Lung microvascular endothelial cell (primary cell): ENCODE measurements at regions not wholly inside any gene's neighbourhood (a gene's known extent, or its start where the extent isn't known, plus 50 kb on each side); places are given as distances from the start of the nearest gene placed in this dataset.

Experiments
- DNase-seq, 2 donors: peaks; one replicate each; pipeline versions ENCODE4 v3.0.0 to v3.0.0-alpha.2; 2010; ENCODE audit warnings: low read depth in 2 of 2

DNA sequence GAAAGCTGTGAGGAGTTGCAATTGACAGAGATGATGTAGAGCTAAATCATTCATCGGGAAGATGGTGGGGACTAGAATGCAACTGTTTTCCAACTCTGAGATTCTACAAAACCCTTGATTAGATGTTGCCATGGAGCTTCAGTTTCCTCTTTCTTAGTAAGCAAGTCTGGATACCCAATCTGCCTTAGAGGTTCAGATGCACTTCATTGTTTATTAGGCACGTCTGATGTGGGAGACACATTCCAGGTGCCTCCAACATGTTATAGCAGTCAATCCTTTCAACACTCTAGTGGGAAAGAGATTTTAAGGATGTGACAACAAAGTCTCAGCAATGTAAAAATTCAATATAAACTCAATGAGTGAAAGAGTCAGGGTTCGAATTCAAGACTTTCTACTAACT lies 291.3 kb upstream of the PHYHIPL start:
- DNase-seq = no peak

DNA sequence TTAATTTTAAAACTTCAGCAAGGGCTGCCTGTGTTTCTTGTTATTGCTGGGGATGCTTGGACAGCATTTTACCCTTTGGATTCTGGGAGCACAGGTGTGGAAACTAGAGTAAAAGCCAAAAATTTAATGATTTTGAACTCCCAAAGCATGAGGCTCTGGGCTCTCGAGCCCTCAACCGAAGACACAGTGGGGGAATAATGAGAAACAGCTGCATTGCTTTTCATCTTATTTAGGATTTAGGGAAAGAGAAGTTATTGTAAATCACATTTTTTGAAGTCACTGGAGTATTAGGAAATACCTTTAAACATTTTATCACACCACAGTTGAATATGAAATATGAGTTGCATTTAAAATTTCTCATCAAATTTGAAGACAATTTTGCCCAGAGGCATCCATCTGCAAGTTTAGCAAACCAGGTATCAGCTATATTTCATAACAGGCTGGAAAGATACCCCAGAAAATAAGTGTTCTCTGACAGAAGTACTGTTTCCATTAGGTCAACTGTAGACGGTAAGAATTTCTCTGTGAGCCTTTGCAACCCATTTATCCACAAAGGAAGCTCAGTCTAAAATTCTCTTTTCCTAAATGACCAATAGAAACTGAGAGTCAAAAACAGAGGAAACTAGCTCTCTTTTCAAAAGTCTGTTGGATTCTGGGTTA lies 290.6 kb upstream of the PHYHIPL start:
- no peak for DNase-seq

DNA sequence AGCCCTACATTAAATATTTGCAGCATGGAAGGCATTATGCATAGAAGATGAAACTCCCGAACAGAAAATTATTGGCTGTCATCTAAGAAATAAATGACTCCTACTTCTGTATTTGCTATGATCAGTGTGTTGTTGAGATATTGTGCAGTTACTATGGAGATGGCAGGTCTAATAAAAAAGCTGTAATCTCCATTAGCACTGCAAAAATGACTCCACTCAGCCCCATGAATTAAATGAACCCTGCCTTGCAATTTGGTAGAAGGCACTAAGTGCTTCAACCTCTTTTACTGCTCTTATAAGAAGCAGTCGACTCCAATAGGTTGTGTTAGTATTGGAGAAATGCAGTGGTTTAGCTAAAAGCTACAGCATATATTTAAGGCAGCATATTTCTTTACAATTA lies 290.0 kb upstream of the PHYHIPL start:
- no peak for DNase-seq

DNA sequence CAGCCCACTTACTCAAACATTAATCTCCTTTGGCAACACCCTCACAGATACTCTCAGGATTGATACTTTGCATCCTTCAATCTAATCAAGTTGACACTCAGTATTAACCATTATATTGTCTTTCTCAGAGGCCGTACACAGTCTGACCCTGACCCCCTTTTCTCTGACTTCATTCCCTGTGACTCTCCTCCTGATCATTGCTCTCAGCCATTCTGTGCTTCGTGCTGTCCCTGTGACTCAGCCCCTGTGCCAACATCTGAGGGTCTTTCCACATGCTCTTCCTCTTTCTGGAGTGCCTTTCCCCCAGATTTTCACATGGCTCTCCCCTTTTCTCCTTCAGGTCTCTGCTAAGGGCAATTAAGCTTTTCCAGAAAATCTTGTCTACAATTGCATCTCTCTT lies 289.0 kb upstream of the PHYHIPL start:
- no peak for DNase-seq

DNA sequence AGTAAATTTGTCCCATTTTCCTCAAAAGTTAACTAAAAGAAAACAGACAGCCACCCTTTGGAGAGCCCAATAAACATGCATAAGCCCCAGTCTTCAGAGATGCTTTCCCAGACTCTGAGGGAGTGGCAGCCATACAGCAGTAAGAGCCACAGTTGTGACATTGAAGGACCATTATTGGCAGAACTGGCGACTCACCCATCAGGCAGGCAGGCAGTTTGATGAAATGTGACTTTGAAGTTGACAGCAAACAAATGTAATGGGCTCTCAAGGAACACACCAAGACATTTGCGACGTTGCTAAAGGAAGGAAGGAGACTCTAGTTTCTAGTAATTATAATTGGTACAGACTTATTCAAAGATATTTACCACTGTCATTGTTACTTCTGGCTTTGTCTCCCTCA lies 287.5 kb upstream of the PHYHIPL start:
- DNase-seq = no peak

DNA sequence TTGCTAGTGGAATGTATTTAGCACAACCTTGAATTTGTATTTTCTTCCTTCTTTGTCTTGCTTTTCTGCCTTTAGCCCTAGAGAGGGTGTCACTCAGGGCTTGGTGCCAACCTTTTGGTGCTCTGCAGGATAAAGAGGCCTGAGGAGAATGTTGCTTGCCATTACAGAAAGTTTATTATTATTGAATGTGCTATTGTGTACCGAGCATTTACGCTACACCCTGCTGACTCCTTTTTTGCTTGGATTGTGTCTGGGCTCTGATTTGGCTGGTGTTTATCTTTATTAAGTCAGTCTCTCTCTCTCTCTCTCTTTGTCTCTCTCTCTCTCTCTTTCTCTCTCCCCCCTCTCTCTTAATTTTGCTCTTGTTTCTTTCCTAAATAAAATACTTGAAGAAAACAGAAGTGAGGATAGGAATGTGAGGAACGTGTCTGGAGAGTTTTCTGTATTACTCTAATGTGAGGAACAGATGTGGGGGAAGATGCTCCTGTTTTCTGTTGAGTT lies 284.4 kb upstream of the PHYHIPL start:
- no peak for DNase-seq

DNA sequence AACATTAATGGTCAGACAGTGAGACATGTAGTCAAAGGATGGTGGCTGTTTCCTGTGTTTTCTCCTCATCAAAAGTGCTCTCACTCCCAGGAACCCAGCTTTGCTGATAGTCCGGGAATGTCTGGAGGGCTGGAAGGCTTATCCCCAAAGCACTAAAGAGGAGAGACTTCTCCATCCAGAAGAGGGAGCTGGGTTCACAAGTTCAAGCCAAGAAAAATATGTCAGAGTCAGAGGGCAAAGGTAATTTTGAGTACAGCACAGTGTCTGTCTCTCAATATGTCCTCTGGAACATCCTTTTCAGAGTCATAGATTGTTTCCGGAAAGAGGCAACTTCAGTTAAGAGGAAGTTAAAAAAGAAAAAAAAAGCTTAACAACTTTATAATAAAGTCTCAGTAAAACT lies 281.5 kb upstream of the PHYHIPL start:
- DNase-seq = no peak

DNA sequence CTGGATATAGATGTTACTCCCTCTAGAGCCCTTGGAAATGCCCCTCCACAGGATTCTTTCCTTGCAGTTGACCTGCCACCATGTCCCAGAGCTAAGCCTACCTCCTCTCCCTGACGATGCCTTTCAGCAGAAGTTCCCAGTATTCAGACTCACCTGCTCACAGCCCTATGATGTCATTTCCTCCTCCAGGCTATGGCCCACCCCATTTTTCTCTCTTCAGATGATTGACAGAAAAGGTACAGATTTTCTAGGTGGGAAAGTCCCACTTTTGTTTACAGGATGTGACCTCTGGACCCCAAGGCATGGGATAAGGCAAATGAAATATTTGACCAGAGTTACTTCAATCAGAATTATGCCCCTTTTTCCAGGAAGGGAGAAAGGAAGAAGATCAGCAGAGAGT lies 280.2 kb upstream of the PHYHIPL start:
- no peak for DNase-seq

DNA sequence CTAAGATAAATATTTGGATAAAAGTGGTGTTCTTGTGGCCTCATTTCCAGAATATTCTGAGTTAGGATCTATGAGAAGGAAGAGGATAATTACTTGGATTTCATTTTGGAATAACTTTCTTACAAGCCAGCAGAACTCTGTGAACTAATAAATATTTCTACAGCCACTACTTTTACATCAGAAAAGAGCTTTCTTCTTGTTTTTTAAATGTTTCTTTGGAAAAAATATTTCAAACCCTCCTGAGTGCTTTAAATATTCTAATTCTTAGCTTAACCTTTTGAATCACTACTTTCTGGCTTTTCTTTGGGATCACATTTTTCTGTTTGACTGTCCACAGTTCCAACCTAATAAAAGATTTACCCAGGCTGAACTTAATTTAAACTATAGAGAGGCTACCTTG lies 279.2 kb upstream of the PHYHIPL start:
- no peak for DNase-seq

DNA sequence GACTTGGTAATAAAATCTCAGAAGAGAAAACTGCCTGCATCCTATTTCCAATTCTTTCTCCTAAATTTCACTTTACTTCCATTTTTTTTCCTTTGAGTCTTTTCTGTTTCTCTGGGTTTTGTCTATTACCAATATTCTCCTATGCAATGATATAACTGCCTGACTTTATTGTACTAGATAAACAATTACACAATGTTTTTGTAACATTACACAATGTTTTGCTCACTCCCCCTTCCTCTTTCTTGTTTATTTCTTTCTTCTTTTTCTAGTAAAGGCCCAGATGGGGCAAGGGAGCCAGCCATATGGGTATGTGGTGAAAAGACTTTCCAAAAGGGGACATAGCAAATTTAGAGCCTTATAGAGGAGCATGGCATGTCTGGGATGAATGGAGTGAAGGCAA lies 278.7 kb upstream of the PHYHIPL start:
- no peak for DNase-seq

DNA sequence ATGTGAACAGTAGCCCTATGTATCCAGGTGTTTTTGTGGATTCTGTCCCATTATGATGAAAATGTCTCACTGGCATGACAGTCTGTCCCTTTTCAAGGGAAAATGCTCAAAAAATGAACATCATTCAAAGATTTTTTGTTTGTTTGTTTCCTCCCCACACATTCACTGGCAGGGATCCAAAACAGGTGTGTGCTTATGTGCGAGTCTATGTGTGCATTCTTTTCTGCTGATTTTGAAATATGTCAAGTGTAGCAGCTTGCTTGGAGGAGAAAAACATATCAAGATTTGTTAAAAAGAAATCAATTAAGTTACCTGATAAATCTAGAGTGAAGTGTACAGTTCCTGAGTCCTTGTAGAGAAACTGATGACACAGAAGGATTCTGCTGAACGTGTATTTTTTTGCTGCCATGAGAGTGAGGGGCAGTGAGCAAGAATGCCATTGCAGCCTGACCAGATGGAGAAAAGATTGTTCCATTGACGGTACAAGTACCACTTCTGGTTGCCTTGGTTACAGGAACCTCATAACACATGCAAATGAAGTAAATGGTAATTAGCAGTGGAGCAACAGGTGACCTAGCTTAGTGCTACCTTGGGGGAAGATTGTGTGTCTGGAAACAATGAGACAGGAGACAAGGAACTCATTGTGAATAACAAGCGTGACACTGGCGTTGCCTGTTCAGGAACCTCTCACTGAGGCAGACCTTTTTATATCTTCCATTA lies 277.4 kb upstream of the PHYHIPL start:
- no peak for DNase-seq

DNA sequence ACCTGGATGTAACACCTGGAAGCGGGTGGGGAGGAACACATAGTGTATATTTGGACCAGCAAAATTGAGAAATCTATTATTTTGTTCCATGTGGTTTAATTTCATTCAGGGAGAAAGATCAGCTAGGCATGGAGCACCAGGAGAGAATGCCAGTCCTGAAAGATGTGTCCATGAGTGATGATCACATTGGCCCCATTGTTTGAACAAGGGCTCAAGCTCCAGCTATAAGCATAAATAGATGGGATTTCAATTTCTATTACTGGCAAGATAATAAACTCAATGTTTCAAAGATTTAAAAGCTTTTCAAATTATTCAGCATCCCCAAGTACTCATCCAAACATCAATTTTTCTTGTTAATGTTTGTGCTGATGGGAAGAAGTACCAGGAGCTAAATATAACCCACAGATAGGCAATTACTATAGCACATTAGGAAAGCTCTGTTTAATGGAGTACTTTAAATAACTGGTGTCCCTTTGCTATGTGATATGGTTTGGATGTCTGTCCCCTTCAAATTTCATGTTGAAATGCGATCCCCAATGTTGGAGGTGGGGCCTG lies 275.3 kb upstream of the PHYHIPL start:
- no peak for DNase-seq

DNA sequence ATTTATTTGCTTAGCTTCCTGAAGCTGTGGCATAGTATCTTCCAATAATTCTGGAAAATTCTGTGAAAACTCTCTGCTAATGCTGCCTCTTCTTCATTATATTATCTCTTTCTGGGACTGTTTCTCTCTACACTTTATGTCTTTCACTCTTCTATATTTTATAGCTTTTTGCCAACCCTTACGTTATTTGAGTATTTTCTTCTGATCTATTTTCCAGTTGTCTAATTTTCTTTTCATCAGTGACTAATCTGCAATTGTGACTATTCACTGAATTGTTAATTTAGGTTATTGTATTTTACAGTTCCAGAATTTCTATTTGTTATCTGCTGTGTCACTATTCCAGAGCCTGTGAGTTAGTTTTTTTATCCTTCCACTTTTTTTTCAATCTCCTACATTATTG lies 273.4 kb upstream of the PHYHIPL start:
- no peak for DNase-seq

DNA sequence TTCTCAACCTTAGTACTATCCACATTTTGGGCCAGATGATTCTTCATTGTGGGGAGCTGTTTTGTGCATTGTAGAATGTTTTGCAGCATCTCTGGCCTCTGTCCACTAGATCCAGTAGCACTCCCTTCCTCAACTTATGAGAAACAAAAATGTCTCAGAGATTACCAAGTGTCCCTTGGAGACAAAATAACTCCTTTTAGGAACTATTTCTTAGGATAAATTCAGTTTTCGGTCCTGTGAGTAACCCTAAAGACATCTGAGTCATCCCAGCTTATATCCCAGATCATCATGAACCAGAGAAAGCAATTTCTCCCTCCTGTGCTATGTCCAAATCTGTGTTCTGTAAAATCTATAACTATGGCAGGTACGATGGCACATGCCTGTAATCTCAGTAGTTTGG lies 266.6 kb upstream of the PHYHIPL start:
- DNase-seq = no peak

DNA sequence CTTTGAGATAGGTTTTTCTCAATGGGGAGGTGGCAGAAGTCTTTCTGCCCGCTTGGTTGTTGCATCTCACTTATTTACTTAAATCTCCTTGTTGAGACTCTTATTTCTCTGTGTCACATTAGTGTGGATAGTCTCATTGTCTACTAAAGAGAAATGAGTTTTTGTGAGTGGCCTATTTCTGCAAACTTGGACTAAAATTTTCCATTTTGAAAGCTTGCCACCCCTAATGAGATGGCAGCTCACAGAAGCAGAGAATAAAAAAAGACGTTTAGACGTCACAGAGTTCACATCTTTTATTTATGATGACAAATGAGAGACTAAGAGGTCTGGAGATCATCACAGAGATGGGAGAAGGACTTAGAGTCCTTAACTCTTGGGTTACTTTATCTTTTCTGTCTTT lies 262.7 kb upstream of the PHYHIPL start:
- no peak for DNase-seq

DNA sequence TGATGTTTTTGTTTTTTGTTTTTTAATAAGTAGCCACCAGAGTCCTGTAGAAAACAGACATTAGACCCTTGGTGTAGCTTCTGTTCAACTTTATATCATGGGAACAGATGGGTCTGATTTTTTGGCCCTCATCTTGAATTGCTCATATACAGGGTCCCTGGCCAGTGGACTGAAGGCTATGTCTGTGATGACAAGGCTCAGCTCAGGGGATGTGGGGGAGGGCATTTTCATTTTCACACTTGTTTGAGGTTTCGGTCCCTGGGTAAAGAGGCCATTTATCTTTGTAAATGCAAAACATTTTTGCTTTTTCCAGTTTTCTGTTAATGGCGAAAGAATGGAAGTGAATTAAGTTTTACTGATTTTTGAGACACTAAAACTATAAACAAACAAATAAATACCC lies 257.6 kb upstream of the PHYHIPL start:
- DNase-seq = no peak

DNA sequence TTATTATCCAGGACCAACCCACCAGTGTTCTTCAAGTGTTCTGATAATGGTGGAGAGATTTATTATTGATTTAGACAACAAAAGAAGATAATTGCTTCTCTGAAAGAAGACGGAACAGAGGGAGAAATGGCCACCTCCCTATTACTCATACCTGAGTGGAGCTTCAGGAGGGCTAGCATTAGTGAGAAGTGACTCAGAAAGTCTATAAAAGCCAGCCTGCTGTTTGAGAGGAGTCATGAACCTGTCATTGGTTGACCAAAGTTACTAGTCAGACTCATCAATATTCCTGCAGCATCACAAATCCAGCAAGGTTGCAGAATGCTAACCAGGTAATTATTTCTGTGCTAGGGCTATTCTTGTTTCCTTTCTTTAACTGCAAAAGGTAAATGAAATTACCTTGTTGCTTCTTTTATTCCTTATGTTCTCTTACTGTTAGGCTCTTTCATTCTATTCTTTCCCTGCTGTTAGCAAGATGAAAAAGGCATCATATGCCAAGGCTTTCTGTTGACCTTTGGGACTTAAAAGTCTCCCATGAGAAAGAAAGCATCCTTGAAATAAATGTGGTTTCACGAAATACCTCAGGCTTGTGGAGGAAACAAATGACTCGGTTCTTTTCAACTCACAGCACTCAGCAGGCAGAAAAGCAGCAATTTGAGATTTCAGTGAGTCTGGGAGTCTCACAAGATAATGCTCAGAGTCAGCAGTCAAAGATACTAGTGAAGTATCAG lies 256.4 kb upstream of the PHYHIPL start:
- no peak for DNase-seq

DNA sequence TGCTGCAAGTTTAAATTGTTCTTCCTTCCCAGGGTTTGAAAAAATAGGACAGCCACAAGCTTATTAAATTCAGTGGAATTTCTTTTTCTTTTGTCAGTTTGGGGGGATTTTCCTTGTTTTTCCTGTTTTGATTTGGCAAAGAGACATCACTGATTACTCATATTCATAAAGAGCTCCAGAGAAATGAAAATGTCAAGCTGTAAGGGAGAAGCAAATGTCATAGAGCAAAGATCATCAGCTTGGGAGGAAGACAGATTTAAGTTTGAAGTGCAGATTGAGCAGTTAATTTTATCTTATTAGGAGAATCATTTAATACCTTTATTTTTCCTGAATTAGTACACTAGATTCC lies 255.8 kb upstream of the PHYHIPL start:
- no peak for DNase-seq

DNA sequence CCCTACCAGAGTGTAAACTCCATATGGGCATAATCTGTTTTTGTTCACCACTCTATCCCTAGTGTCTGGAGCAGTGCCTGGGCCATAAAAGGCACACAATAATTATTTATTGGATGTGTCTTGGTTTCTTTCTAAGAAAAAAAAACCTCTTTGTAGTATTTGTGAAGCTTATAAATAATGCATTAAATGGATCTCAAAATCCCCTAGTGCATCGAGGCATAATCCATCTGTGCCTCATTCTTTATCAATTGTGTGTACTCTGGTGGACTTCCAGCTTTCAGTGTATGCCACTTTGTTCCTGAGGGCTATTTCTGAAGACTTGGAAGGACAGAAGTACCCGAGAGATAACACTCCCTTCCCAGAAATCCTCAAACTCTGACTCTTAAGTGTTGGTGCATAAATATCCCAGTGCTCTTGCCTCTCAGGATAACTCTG lies 255.0 kb upstream of the PHYHIPL start:
- no peak for DNase-seq

DNA sequence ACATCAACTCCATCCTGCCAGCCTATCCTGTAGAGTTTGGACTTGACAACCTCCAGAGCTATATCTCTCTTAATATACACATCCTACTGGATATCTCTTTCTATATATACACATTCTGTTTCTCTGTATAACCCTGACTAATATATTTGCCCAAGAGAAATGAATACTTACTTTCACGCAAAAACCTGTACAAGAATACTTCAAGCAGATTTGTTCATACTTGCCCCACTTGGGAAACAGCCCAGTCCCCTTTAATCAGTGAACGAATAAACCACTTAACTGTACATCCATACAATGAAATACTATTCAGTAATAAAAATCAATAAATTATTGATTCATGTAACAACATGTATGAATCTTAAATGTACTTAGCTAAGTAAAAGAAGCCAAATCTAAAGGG lies 251.1 kb upstream of the PHYHIPL start:
- no peak for DNase-seq

DNA sequence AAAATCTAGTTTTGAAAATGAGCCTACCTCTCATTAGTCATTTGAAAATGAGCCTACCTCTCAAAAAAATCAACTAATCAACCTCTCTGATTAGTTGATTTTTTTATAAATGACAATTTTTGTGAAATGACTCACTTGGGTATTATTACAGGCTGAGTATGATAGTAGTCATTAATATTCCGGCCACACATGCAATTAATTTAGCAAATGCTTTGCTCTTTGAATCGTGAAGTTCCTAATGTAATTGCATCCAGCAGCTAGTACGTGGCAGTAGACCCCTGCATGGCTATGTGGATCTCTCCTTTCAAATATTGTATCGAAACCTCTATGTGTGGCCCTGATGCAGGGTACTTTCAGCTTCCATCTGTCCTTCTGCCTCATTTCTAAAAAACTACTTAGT lies 245.9 kb upstream of the PHYHIPL start:
- no peak for DNase-seq

DNA sequence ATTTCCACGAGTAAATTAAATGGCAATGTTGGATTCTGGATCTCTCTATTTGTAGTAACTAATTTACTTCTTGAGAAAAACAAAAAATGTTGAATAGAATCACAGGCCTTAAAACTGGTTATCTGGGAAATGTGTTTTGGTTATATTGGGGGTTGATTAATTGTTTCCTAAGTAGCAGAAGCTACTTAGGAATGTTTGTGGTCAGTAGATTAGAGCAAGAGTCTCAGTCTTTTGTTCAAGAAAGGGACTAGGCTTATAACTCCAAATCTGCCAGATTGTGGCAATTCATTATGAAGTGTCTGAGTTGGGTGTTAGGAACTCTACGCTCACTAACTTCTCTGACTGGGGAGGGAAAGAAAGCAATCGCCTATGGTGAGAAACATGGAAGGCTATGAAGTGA lies 244.3 kb upstream of the PHYHIPL start:
- DNase-seq = no peak
